ENCODE measurements at regions not wholly inside any gene's neighbourhood (a gene's known extent, or its start where the extent isn't known, plus 50 kb on each side); places are given as distances from the start of the nearest gene placed in this dataset.

DNA sequence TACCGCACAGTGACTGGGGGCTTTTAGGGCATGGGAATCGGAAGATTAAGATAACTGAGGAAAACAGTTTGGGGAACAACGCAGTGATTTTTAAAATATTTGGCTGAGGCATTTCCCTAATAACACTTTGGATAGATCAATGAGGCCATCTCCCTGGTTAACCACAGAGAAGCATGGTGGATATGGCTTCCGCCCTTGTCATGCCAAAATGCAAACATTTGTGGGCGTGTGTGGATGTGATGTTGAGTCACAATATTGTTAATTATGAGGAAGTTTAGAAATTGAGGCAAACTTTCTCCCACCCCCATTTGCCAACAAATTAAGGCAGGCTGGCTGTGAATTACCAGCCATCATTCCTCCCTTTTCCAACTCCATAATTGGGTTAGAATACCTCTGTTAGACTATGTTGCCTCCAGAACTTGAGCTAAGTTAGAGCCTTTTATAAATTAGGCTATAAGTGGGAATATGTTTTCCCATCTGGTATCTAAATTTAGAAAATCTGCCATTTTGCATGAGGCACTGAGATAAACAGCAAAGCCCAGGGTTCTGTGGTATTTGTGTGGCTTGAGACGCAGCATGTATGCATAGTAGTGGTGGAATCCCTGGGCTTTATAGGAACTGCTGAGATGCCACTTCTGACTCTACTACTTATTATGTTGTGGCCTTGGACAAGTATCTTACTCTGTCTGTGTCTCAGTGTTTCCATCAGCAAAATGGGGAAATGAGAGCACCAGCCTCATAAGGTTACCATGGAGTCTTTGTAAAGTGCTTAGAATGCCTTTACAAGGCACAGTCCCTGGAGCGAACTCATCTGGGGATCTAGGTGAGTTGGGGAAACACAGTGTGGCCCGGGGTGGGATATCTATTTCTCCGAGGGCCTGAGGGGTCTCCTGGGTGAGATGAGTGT, 154.6 kb downstream of the C1orf94 start:
- TF ChIP-seq CTCF (IDR thresholded peaks at IDR 0.05 in 8 of 11, conservative IDR thresholded peaks at IDR 0.05 in 3 of 11) = no peak
- no peak for TF ChIP-seq POLR2A (IDR thresholded peaks at IDR 0.05)
- TF ChIP-seq POLR2AphosphoS5 (IDR thresholded peaks at IDR 0.05) = no peak
